ENCODE measurements at regions not wholly inside any gene's neighbourhood (a gene's known extent, or its start where the extent isn't known, plus 50 kb on each side); places are given as distances from the start of the nearest gene placed in this dataset.

DNA sequence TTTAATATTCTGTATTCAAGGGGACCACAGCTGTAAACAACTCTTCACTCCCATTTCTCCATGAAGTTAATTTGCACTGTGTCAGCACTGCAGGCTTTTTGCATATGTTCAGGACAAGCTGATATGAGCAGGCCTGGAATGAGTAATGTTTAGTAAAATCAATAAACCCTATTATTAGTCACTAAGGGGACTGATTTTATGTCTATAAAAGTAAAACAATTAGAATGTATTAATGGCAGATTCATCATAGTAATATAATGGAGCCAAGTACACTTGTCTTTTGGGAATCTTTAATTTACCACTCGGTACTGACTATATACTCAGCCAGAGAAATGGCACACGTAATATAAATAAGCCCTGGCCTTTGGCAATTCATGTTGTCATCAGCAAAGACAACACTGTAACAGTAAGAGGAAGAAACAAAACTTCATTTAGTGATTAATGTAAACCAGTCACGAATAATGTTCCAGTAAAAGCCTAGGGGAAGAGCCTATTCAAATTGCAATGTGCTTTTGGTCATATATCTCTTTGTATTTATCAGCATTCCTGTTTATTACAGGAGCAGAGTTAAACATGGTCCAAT lies 111.6 kb downstream of the ZNF608 start (continued):
- TF ChIP-seq, protein P1, sequence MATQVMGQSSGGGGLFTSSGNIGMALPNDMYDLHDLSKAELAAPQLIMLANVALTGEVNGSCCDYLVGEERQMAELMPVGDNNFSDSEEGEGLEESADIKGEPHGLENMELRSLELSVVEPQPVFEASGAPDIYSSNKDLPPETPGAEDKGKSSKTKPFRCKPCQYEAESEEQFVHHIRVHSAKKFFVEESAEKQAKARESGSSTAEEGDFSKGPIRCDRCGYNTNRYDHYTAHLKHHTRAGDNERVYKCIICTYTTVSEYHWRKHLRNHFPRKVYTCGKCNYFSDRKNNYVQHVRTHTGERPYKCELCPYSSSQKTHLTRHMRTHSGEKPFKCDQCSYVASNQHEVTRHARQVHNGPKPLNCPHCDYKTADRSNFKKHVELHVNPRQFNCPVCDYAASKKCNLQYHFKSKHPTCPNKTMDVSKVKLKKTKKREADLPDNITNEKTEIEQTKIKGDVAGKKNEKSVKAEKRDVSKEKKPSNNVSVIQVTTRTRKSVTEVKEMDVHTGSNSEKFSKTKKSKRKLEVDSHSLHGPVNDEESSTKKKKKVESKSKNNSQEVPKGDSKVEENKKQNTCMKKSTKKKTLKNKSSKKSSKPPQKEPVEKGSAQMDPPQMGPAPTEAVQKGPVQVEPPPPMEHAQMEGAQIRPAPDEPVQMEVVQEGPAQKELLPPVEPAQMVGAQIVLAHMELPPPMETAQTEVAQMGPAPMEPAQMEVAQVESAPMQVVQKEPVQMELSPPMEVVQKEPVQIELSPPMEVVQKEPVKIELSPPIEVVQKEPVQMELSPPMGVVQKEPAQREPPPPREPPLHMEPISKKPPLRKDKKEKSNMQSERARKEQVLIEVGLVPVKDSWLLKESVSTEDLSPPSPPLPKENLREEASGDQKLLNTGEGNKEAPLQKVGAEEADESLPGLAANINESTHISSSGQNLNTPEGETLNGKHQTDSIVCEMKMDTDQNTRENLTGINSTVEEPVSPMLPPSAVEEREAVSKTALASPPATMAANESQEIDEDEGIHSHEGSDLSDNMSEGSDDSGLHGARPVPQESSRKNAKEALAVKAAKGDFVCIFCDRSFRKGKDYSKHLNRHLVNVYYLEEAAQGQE (IDR thresholded peaks at IDR 0.05): no peak
- TF ChIP-seq NR2F2 (IDR thresholded peaks at IDR 0.05) (no peak), FOXA2 (IDR thresholded peaks at IDR 0.05) (no peak), JUND (IDR thresholded peaks at IDR 0.05) (no peak), TAF1 (conservative IDR thresholded peaks at IDR 0.05) (no peak), EGR1 (IDR thresholded peaks at IDR 0.05; ENCODE audit: low read depth in 2 of 2) (no peak)

DNA sequence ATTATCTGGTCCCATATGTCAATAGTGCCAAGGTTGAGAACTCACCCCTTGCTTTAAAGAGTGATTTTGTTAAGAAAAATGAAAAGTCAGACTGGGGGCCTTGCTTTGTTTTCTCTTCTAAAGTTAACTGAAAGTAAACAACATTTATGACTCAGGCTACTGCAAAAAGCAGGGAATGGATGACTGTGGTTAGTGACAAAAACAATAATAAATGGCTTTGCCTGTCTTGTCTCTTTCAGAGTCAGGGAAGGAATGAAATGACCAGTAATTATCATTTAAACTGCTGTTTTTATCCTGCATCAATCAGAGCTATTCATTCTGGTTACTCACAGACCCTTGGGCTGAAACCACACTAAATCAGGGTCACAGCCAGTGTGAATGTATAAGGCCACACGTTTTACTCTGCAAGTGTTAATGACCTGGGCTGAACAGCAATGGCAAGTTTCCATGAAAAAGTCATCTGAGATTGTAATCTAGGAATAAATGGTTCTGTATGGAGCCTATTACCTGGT lies 112.2 kb downstream of the ZNF608 start:
- Histone ChIP-seq H3K9ac (ENCODE audit: low read depth in 1 of 2, low read length in 2 of 2) (no peak overlapping the region), H3K9me3 (ENCODE audit: control insufficient read depth in 4 of 4, low read length in 3 of 4) (no peaks in the 10 kb centered on the region), H3K4me1 (ENCODE audit: control insufficient read depth in 4 of 4, insufficient read depth in 4 of 4, low read length in 3 of 4) (no peaks in the 10 kb centered on the region), H3K36me3 (ENCODE audit: control insufficient read depth in 4 of 4, insufficient read depth in 3 of 4, low read depth in 1 of 4, low read length in 3 of 4) (peaks cover 0 to 3% (median 0%) of the 10 kb centered on the region in 4 donors), H3K27me3 (ENCODE audit: control insufficient read depth in 4 of 4, insufficient read depth in 4 of 4, low read length in 3 of 4) (no peaks in the 10 kb centered on the region), H3K4me3 (ENCODE audit: low read depth in 1 of 3, low read length in 3 of 3) (no peak overlapping the region), H3K27ac (ENCODE audit: low read depth in 1 of 2, low read length in 2 of 2) (no peak overlapping the region)
- TF ChIP-seq, protein P1 (IDR thresholded peaks at IDR 0.05): no peak
- TF ChIP-seq RXRA (IDR thresholded peaks at IDR 0.05) (no peak), EGR1 (IDR thresholded peaks at IDR 0.05; ENCODE audit: low read depth in 2 of 2) (no peak), YY1 (IDR thresholded peaks at IDR 0.05) (no peak), FOXA2 (IDR thresholded peaks at IDR 0.05) (no peak), HNF4G (IDR thresholded peaks at IDR 0.05) (no peak), JUND (IDR thresholded peaks at IDR 0.05) (no peak), HNF4A (conservative IDR thresholded peaks at IDR 0.05) (no peak)
- TF ChIP-seq, protein P2, sequence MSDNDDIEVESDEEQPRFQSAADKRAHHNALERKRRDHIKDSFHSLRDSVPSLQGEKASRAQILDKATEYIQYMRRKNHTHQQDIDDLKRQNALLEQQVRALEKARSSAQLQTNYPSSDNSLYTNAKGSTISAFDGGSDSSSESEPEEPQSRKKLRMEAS (IDR thresholded peaks at IDR 0.05): no peak
- no peak for DNase-seq (ENCODE audit: low spot score)
- WGBS: 56% methylated on average over 1 of the region's 1 CpG

DNA sequence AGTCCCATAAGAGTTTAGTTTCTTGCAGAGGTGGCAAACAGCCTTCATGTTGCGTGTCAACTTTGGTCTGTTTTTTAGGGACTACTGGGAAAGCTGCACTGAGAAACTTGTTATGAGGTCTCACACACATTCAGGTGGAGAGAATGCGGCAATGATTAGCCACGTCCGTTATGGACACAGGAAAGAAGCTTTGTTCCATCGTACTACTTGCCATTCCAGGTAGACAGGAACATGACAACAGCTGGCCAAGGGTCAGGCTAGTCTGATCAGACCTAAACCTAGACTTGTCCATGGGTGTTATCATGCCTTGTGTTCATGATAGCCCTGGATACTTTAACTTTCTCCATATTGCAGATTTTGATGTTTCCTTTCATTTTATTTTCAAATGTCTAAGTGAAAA lies 113.2 kb downstream of the ZNF608 start:
- 85% methylated on average over 5 of the region's 5 CpGs for WGBS
- TF ChIP-seq EGR1 (IDR thresholded peaks at IDR 0.05; ENCODE audit: low read depth in 2 of 2) (no peak), GABPA (IDR thresholded peaks at IDR 0.05 in 1 of 2, conservative IDR thresholded peaks at IDR 0.05 in 1 of 2) (no peak), ATF3 (IDR thresholded peaks at IDR 0.05) (no peak), FOXA2 (IDR thresholded peaks at IDR 0.05) (no peak), RXRA (IDR thresholded peaks at IDR 0.05) (no peak), HNF4A (conservative IDR thresholded peaks at IDR 0.05) (no peak)
- TF ChIP-seq, protein P3, sequence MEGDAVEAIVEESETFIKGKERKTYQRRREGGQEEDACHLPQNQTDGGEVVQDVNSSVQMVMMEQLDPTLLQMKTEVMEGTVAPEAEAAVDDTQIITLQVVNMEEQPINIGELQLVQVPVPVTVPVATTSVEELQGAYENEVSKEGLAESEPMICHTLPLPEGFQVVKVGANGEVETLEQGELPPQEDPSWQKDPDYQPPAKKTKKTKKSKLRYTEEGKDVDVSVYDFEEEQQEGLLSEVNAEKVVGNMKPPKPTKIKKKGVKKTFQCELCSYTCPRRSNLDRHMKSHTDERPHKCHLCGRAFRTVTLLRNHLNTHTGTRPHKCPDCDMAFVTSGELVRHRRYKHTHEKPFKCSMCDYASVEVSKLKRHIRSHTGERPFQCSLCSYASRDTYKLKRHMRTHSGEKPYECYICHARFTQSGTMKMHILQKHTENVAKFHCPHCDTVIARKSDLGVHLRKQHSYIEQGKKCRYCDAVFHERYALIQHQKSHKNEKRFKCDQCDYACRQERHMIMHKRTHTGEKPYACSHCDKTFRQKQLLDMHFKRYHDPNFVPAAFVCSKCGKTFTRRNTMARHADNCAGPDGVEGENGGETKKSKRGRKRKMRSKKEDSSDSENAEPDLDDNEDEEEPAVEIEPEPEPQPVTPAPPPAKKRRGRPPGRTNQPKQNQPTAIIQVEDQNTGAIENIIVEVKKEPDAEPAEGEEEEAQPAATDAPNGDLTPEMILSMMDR (IDR thresholded peaks at IDR 0.05; ENCODE audit: low read depth, low read length, missing input control): no peak
- H3K4me3 ChIP-seq (ENCODE audit: low read depth in 1 of 3, low read length in 3 of 3): no peak overlapping the region

More for the DNA sequence above, 113.2 kb downstream of the ZNF608 start:
- Histone ChIP-seq H3K4me1 (ENCODE audit: control insufficient read depth in 4 of 4, insufficient read depth in 4 of 4, low read length in 3 of 4) (no peaks in the 10 kb centered on the region), H3K9ac (ENCODE audit: low read depth in 1 of 2, low read length in 2 of 2) (no peak overlapping the region), H3K27me3 (ENCODE audit: control insufficient read depth in 4 of 4, insufficient read depth in 4 of 4, low read length in 3 of 4) (no peaks in the 10 kb centered on the region), H3K9me3 (ENCODE audit: control insufficient read depth in 4 of 4, low read length in 3 of 4) (no peaks in the 10 kb centered on the region), H3K27ac (ENCODE audit: low read depth in 1 of 2, low read length in 2 of 2) (no peak overlapping the region), H3K36me3 (ENCODE audit: control insufficient read depth in 4 of 4, insufficient read depth in 3 of 4, low read depth in 1 of 4, low read length in 3 of 4) (peaks cover 0 to 3% (median 0%) of the 10 kb centered on the region in 4 donors)
- DNase-seq (ENCODE audit: low spot score): no peak
